ENCODE measurements at regions not wholly inside any gene's neighbourhood (a gene's known extent, or its start where the extent isn't known, plus 50 kb on each side); places are given as distances from the start of the nearest gene placed in this dataset.
"Not testable (repeated sequence)": the region's sequence is repeated elsewhere in the genome, so short reads cannot be mapped to it uniquely, and the experiment has no call there.

- DNase-seq, ATAC-seq, H3K27me3 Mint-ChIP-seq, H3K27ac Mint-ChIP-seq, H3K4me3 Mint-ChIP-seq, POLR2A ChIA-PET, H3K36me3 Mint-ChIP-seq, H3K4me1 Mint-ChIP-seq, H3K9me3 Mint-ChIP-seq: not testable (repeated sequence)
Observed at GRCh38 chr15:20297603-20298123, 243.9 kb downstream of the GOLGA6L6 start.

DNA sequence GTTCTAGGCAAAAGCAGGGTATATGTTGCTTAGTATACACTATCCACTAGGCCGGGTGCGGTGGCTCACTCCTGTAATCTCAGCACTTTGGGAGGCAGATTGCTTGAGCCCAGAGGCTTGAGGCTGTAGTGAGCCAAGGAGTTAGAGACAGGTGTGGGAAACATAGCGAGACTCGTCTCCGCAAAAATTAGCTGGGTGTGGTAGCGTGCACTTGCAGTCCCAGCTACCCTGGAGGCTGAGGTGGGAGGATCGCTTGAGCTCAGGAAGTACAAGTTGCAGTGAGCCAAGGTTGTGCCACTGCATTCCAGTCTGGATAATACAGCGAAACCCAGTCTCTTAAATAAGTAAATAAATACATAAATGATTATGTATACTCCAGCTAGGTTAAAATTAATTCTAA, 245.3 kb downstream of the GOLGA6L6 start:
- DNase-seq, H3K27ac Mint-ChIP-seq, POLR2A ChIA-PET, H3K36me3 Mint-ChIP-seq, H3K4me3 Mint-ChIP-seq, H3K27me3 Mint-ChIP-seq, H3K9me3 Mint-ChIP-seq, H3K4me1 Mint-ChIP-seq, ATAC-seq: not testable (repeated sequence)

DNA sequence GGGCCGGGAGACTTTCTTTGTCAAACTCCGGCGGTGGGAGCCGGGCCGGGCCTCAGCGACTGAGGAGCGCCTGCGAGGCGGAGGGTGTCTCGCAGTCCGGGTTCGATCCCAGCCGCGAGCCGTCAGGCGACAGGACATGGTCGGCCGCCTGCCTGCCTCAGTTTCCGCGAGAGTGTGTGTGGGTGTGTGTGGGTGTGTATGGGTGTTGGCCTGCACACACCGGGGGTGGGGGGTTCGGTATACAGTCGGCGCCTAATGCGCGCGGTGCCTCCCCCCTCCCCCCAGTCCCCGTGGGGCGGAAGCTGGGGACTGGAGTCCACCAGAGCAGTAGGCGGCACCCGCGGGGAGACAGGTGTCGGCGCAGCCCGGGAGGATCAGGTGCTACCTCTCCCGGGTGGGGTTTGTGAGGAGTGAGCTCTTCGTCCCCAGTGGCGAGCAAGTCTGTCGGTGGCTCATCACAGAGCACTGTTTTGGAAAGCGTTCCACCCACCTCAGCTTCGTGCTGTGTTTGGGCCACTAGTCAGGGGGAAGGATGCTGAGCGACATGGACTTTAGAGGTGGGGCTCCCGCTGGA, 246.3 kb downstream of the GOLGA6L6 start:
- ATAC-seq: no peak
- DNase-seq: no peak
- POLR2A ChIA-PET: no interaction called here
- H3K4me3 Mint-ChIP-seq: no peak overlapping the region
- H3K9me3 Mint-ChIP-seq: peaks cover 0 to 9% (median 0%) of the 10 kb centered on the region in 9 donors
- peaks cover 0 to 2% (median 0%) of the 10 kb centered on the region in 5 donors for H3K27me3 Mint-ChIP-seq
- no peaks in the 10 kb centered on the region for H3K36me3 Mint-ChIP-seq
- no peaks in the 10 kb centered on the region for H3K4me1 Mint-ChIP-seq
- no peak overlapping the region for H3K27ac Mint-ChIP-seq

DNA sequence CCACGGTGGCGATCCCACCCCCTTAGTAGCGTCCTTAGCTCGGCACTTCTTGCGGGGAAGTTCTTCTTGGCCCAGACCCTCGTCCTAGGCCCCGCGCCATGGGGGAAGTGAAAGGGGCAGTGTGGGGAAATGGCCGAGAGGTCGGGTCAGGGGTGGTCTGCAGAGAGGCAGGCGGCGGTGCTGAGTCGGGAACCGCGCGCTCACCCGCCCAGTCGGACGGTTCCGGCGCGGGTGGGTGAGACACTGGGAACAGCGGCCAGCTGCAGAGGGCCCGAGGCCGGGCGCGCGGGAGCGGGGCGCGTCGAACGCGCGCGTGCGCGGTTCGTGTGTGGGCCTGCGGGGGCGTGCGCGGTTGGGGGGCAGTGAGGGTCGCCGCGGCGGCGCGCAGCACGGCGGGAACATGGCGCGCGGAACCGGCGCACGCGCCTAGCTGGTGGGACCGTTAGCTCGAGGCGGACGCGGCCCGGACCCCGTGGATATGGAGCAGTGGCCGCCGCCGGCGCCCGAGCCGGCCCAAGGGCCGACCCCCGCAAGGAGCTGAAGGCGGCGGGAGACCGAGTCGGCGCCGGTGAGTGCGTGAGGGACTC, 246.9 kb downstream of the GOLGA6L6 start:
- Mint-ChIP-seq H3K4me3 (no peak overlapping the region), H3K9me3 (peaks cover 0 to 9% (median 0%) of the 10 kb centered on the region in 9 donors), H3K4me1 (no peaks in the 10 kb centered on the region), H3K27me3 (peaks cover 0 to 2% (median 0%) of the 10 kb centered on the region in 5 donors), H3K27ac (no peak overlapping the region), H3K36me3 (no peaks in the 10 kb centered on the region)
- DNase-seq (peak in 1 of 10 donors; percentile 62), ATAC-seq (no peak)
- POLR2A ChIA-PET: no interaction called here

- H3K27ac Mint-ChIP-seq, DNase-seq, H3K4me1 Mint-ChIP-seq, H3K9me3 Mint-ChIP-seq, ATAC-seq, H3K27me3 Mint-ChIP-seq, POLR2A ChIA-PET, H3K36me3 Mint-ChIP-seq, H3K4me3 Mint-ChIP-seq: not testable (repeated sequence)
Observed at GRCh38 chr15:20292422-20293005, 249.1 kb downstream of the GOLGA6L6 start.

DNA sequence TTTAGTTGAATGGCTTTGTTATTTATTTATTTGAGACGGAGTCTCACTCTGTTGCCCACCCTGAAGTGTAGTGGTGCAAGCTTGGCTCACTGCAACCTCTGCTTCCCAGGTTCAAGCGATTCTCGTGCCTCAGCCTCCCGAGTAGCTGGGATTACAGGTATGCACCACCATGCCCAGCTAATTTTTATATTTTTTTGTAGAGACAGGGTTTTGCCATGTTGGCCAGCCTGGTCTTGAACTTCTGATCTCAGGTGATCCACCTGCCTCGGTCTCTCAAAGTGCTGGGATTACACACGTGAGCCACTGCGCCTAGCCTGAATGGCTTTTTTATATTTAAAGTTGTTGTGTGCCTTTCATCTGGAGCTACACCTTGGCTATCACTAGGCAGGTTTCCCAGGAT, 250.0 kb downstream of the GOLGA6L6 start:
- H3K27ac Mint-ChIP-seq, H3K4me3 Mint-ChIP-seq, POLR2A ChIA-PET, H3K4me1 Mint-ChIP-seq, H3K27me3 Mint-ChIP-seq, H3K36me3 Mint-ChIP-seq, ATAC-seq, H3K9me3 Mint-ChIP-seq, DNase-seq: not testable (repeated sequence)

- DNase-seq: peak in 1 of 10 donors; percentile 37
- H3K4me1 Mint-ChIP-seq, H3K4me3 Mint-ChIP-seq, H3K27ac Mint-ChIP-seq, H3K27me3 Mint-ChIP-seq, H3K36me3 Mint-ChIP-seq, H3K9me3 Mint-ChIP-seq, POLR2A ChIA-PET, ATAC-seq: not testable (repeated sequence)
Observed at GRCh38 chr15:20290606-20291005, 251.0 kb downstream of the GOLGA6L6 start.

DNA sequence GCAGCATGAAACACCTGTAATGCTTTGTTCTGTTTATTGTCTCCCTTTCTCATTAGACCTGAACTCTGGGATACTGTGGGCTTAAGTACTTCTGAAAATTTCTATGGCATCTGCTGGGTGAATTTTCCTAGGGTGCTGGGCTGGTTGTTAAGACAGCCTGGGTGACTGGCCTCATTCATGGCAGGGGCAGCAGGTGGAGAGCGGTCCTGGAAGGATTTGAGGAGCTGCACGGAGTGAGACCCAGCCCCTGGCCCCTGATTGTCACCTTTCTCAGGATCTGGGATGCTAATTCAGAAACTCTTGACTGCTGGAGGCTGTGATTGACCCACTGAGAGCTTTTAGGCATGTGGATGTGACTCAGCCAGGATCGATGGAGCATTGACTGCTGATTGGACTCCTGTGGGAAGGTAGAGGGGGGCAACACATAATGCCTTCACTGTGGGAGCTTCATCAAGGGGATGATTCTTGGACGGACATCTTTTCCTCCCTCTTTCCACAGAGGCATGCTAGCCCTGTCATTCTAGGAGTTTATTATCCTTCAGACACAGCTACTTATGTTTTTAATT, 252.0 kb downstream of the GOLGA6L6 start:
- peak in 1 of 10 donors; percentile 48 for DNase-seq
- H3K27me3 Mint-ChIP-seq, H3K4me3 Mint-ChIP-seq, H3K4me1 Mint-ChIP-seq, ATAC-seq, POLR2A ChIA-PET, H3K36me3 Mint-ChIP-seq, H3K27ac Mint-ChIP-seq, H3K9me3 Mint-ChIP-seq: not testable (repeated sequence)

DNA sequence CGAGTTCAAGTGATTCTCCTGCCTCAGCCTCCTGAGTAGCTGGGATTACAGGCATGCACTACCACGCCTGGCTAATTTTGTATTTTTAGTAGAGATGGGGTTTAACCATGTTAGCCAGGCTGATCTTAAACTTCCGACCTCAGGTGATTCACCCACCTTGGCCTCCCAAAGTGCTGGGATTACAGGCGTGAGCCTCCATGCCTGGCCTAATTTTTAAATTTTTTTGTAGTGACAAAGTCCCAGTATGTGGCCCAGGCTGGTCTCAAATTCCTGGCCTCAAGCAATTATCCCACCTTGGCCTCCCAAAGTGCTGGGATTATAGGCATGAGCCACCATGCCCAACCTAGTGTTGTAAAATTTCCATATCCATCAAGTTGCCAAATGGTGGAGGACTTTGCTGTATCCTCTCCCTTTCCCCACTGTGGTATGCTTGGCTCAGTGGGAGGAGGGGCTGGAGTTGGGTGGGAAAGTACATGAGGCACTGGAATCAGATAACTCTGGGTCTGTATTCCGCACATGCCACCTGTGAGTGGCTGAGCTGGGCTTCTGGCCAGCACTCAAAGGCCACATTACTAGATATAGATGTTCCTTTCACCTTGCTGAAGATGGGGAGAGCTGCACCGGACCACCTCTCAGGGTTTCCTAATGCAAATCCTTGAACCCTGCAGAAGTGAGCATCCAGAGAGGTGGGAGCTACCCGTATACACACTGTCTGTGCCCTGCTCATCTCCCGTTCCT, 252.6 kb downstream of the GOLGA6L6 start:
- peak in 1 of 10 donors; percentile 27 for DNase-seq
- H3K27me3 Mint-ChIP-seq, H3K36me3 Mint-ChIP-seq, H3K27ac Mint-ChIP-seq, H3K9me3 Mint-ChIP-seq, H3K4me1 Mint-ChIP-seq, ATAC-seq, POLR2A ChIA-PET, H3K4me3 Mint-ChIP-seq: not testable (repeated sequence)

GRCh38 chr15:20286559-20286958, 255.0 kb downstream of the GOLGA6L6 start:
- H3K27me3 Mint-ChIP-seq, ATAC-seq, H3K36me3 Mint-ChIP-seq, DNase-seq, POLR2A ChIA-PET, H3K9me3 Mint-ChIP-seq, H3K27ac Mint-ChIP-seq, H3K4me1 Mint-ChIP-seq, H3K4me3 Mint-ChIP-seq: not testable (repeated sequence)

DNA sequence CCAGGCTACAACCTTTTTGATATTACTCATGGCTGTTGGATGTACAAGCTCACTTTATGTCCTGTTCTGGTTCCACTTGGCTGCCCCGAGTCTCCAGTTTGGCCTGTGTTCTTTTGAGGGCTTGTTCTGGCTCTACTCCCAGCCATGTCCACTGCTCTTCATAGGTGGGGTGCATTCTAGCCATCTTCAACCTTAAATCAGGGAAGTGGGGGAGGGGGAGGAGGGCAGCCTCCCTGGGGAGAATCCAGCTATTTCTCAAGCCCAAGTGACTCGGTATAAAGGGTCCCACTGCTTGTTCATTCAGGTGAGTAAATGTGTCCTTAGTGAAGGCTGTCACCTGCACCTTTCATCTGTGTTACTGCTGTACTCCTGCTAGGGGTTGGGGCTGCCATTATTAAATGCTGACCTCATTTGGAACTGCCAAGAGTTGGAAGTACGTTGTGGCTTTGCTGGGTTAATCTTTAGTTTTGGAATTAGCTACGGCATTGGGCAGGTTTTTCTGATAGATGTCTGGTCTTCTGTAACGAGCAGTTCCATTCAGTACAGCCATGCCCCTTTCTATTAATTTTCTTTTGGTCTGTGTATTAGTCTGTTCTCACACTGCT, 255.8 kb downstream of the GOLGA6L6 start:
- H3K36me3 Mint-ChIP-seq, H3K4me3 Mint-ChIP-seq, H3K27ac Mint-ChIP-seq, POLR2A ChIA-PET, H3K4me1 Mint-ChIP-seq, H3K9me3 Mint-ChIP-seq, H3K27me3 Mint-ChIP-seq, ATAC-seq: not testable (repeated sequence)
- DNase-seq: peak in 1 of 10 donors; percentile 37

GRCh38 chr15:20284891-20285535, 256.6 kb downstream of the GOLGA6L6 start:
- POLR2A ChIA-PET, H3K36me3 Mint-ChIP-seq, ATAC-seq, H3K4me1 Mint-ChIP-seq, H3K4me3 Mint-ChIP-seq, H3K27me3 Mint-ChIP-seq, H3K9me3 Mint-ChIP-seq, H3K27ac Mint-ChIP-seq: not testable (repeated sequence)
- DNase-seq: peak in 1 of 10 donors; percentile 59
